ENCODE measurements at regions not wholly inside any gene's neighbourhood (a gene's known extent, or its start where the extent isn't known, plus 50 kb on each side); places are given as distances from the start of the nearest gene placed in this dataset.

DNA sequence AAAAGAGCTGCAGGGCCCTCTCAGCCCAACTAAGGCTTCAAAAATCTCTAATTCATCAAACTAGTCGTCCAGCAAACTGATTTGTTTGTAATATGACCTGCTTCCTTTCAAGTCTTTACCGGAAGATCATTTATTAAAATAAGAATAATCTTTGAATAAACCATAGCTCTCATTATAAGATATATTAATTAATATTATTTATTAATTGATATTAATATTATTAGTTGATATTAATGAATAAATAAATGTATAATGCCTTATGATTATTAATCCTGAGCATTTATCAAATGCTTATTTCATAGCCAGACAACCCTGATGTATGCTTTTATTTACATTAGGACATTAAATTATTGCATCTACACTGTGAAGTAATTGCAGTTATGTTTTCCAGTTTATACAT is 550.7 kb upstream of the ALCAM start:
- Histone ChIP-seq H3K9me3 (ENCODE audit: low read depth) (no peaks in the 10 kb centered on the region), H3K4me2 (no peak overlapping the region), H3K9me2 (replicated peaks; ENCODE audit: insufficient read depth) (no peaks in the 10 kb centered on the region), H3K27me3 (no peaks in the 10 kb centered on the region), H3K27ac (no peak overlapping the region), H3K36me3 (replicated peaks; ENCODE audit: insufficient read depth, low read depth) (no peaks in the 10 kb centered on the region), H3K4me3 (no peak overlapping the region), H4K20me1 (ENCODE audit: insufficient read depth, poor library complexity, severe bottlenecking) (no peaks in the 10 kb centered on the region), H3K79me2 (no peaks in the 10 kb centered on the region), H2AFZ (no peak overlapping the region), H3K4me1 (ENCODE audit: insufficient read depth) (no peaks in the 10 kb centered on the region)
- TF ChIP-seq EZH2 (IDR thresholded peaks at IDR 0.05; ENCODE audit: borderline replicate concordance) (no peak), EZH2phosphoT487 (IDR thresholded peaks at IDR 0.05; ENCODE audit: low read depth, severe bottlenecking, unreplicated experiment) (no peak)
- TF ChIP-seq, protein P1, sequence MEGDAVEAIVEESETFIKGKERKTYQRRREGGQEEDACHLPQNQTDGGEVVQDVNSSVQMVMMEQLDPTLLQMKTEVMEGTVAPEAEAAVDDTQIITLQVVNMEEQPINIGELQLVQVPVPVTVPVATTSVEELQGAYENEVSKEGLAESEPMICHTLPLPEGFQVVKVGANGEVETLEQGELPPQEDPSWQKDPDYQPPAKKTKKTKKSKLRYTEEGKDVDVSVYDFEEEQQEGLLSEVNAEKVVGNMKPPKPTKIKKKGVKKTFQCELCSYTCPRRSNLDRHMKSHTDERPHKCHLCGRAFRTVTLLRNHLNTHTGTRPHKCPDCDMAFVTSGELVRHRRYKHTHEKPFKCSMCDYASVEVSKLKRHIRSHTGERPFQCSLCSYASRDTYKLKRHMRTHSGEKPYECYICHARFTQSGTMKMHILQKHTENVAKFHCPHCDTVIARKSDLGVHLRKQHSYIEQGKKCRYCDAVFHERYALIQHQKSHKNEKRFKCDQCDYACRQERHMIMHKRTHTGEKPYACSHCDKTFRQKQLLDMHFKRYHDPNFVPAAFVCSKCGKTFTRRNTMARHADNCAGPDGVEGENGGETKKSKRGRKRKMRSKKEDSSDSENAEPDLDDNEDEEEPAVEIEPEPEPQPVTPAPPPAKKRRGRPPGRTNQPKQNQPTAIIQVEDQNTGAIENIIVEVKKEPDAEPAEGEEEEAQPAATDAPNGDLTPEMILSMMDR (IDR thresholded peaks at IDR 0.05; ENCODE audit: poor library complexity) = no peak
- 57% methylated on average over 2 of the region's 2 CpGs for WGBS (ENCODE audit: low lambda C conversion rate, missing lambda C conversion rate)
- DNase-seq (ENCODE audit: low spot score) = no peak

GRCh38 chr3:104816716-104817115 is 550.0 kb upstream of the ALCAM start:
- Histone ChIP-seq H3K4me3 (no peak overlapping the region), H3K79me2 (no peaks in the 10 kb centered on the region), H4K20me1 (ENCODE audit: insufficient read depth, poor library complexity, severe bottlenecking) (no peaks in the 10 kb centered on the region), H3K27me3 (no peaks in the 10 kb centered on the region), H3K4me1 (ENCODE audit: insufficient read depth) (no peaks in the 10 kb centered on the region), H2AFZ (no peak overlapping the region), H3K9me3 (ENCODE audit: low read depth) (peaks cover 3% of the 10 kb centered on the region), H3K27ac (no peak overlapping the region), H3K4me2 (no peak overlapping the region), H3K9me2 (replicated peaks; ENCODE audit: insufficient read depth) (no peaks in the 10 kb centered on the region), H3K36me3 (replicated peaks; ENCODE audit: insufficient read depth, low read depth) (no peaks in the 10 kb centered on the region)
- DNase-seq (ENCODE audit: low spot score) = no peak
- TF ChIP-seq, protein P1 (IDR thresholded peaks at IDR 0.05; ENCODE audit: poor library complexity) = no peak
- TF ChIP-seq EZH2phosphoT487 (IDR thresholded peaks at IDR 0.05; ENCODE audit: low read depth, severe bottlenecking, unreplicated experiment) (no peak), EZH2 (IDR thresholded peaks at IDR 0.05; ENCODE audit: borderline replicate concordance) (no peak)
- 90% methylated on average over 1 of the region's 1 CpG for WGBS (ENCODE audit: low lambda C conversion rate, missing lambda C conversion rate)

DNA sequence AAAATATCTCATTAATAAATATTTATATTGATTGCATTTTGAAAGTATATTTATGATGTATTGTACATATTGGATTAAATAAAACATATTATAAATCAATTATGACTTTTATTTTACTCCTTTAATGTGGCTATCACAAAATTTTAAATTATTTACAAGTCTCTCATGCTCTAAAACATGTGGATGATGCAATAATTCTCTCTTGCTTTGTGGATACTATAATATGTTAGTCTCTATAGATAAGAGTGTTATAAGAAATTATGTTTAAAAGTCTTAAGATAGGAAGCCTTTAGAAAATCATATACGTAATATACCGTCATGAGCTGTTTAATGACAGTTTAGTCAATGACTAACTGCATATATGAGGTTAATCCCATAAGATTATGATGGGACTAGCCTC is 547.4 kb upstream of the ALCAM start:
- H4K20me1 ChIP-seq (ENCODE audit: insufficient read depth, poor library complexity, severe bottlenecking) = no peaks in the 10 kb centered on the region
- no peak for TF ChIP-seq EZH2phosphoT487 (IDR thresholded peaks at IDR 0.05; ENCODE audit: low read depth, severe bottlenecking, unreplicated experiment)
- no peak for TF ChIP-seq EZH2 (IDR thresholded peaks at IDR 0.05; ENCODE audit: borderline replicate concordance)
- TF ChIP-seq, protein P1 (IDR thresholded peaks at IDR 0.05; ENCODE audit: poor library complexity) = no peak
- no peaks in the 10 kb centered on the region for H3K36me3 ChIP-seq (replicated peaks; ENCODE audit: insufficient read depth, low read depth)
- no peak overlapping the region for H3K27ac ChIP-seq
- H3K4me2 ChIP-seq = no peak overlapping the region
- DNase-seq (ENCODE audit: low spot score) = no peak
- no peaks in the 10 kb centered on the region for H3K27me3 ChIP-seq
- H3K79me2 ChIP-seq = no peaks in the 10 kb centered on the region
- no peaks in the 10 kb centered on the region for H3K9me2 ChIP-seq (replicated peaks; ENCODE audit: insufficient read depth)
- no peak overlapping the region for H3K4me3 ChIP-seq
- H3K9me3 ChIP-seq (ENCODE audit: low read depth) = peaks cover 3% of the 10 kb centered on the region
- 38% methylated on average over 2 of the region's 2 CpGs for WGBS (ENCODE audit: low lambda C conversion rate, missing lambda C conversion rate)
- no peak overlapping the region for H2AFZ ChIP-seq
- H3K4me1 ChIP-seq (ENCODE audit: insufficient read depth) = no peaks in the 10 kb centered on the region

- Histone ChIP-seq H3K27me3 (no peaks in the 10 kb centered on the region), H3K4me2 (no peak overlapping the region), H3K4me1 (ENCODE audit: insufficient read depth) (no peaks in the 10 kb centered on the region), H4K20me1 (ENCODE audit: insufficient read depth, poor library complexity, severe bottlenecking) (no peaks in the 10 kb centered on the region), H3K79me2 (no peaks in the 10 kb centered on the region), H3K9me3 (ENCODE audit: low read depth) (peaks cover 3% of the 10 kb centered on the region), H2AFZ (no peak overlapping the region), H3K36me3 (replicated peaks; ENCODE audit: insufficient read depth, low read depth) (no peaks in the 10 kb centered on the region), H3K4me3 (no peak overlapping the region), H3K27ac (no peak overlapping the region), H3K9me2 (replicated peaks; ENCODE audit: insufficient read depth) (no peaks in the 10 kb centered on the region)
- TF ChIP-seq EZH2phosphoT487 (IDR thresholded peaks at IDR 0.05; ENCODE audit: low read depth, severe bottlenecking, unreplicated experiment) = no peak
- TF ChIP-seq EZH2 (IDR thresholded peaks at IDR 0.05; ENCODE audit: borderline replicate concordance) = no peak
- TF ChIP-seq, protein P1 (IDR thresholded peaks at IDR 0.05; ENCODE audit: poor library complexity) = no peak
- no peak for DNase-seq (ENCODE audit: low spot score)
- WGBS (ENCODE audit: low lambda C conversion rate, missing lambda C conversion rate) = 43% methylated on average over 1 of the region's 1 CpG
Observed at GRCh38 chr3:104820959-104821358, 545.8 kb upstream of the ALCAM start.
